ENCODE measurements at regions not wholly inside any gene's neighbourhood (a gene's known extent, or its start where the extent isn't known, plus 50 kb on each side); places are given as distances from the start of the nearest gene placed in this dataset.

GRCh38 chr6:22783931-22784330, 214.6 kb downstream of the HDGFL1 start:
- Histone ChIP-seq H3K27me3 (ENCODE audit: insufficient read depth, low read length, poor library complexity, severe bottlenecking) (no peaks in the 10 kb centered on the region), H3K9me3 (ENCODE audit: insufficient read depth, low read depth, low read length) (peaks cover 3% of the 10 kb centered on the region; the same call in 1 of the 2 replicates), H3K9me2 (replicated peaks; ENCODE audit: low read depth, low read length) (no peaks in the 10 kb centered on the region), H3K9ac (ENCODE audit: low read depth, low read length, poor library complexity, severe bottlenecking) (no peak overlapping the region), H3F3A (ENCODE audit: low read depth) (no peaks in the 10 kb centered on the region), H3K36me3 (ENCODE audit: insufficient read depth, low read length) (no peaks in the 10 kb centered on the region), H3K4me1 (ENCODE audit: insufficient read depth, low read length, poor library complexity, severe bottlenecking) (no peaks in the 10 kb centered on the region), H3K4me3 (ENCODE audit: low read length, poor library complexity, severe bottlenecking) (no peak overlapping the region), H2AFZ (ENCODE audit: low read length) (0 out of 2 replicates have a peak overlapping the region, but pooled peaks have one; percentile 17), H3K4me2 (ENCODE audit: low read depth, low read length, poor library complexity, severe bottlenecking) (no peak overlapping the region), H3K79me2 (ENCODE audit: insufficient read depth, low read length) (no peaks in the 10 kb centered on the region), H4K20me1 (ENCODE audit: insufficient read depth, low read length, poor library complexity, severe bottlenecking) (no peaks in the 10 kb centered on the region)
- TF ChIP-seq EZH2phosphoT487 (IDR thresholded peaks at IDR 0.05; ENCODE audit: borderline replicate concordance) (no peak), CTCF (conservative IDR thresholded peaks at IDR 0.05; ENCODE audit: low read length) (no peak)

GRCh38 chr6:22784601-22785410, 215.4 kb downstream of the HDGFL1 start:
- Histone ChIP-seq H3K4me2 (ENCODE audit: low read depth, low read length, poor library complexity, severe bottlenecking) (no peak overlapping the region), H3F3A (ENCODE audit: low read depth) (no peaks in the 10 kb centered on the region), H2AFZ (ENCODE audit: low read length) (0 out of 2 replicates have a peak overlapping the region, but pooled peaks have one; percentile 17), H3K4me1 (ENCODE audit: insufficient read depth, low read length, poor library complexity, severe bottlenecking) (no peaks in the 10 kb centered on the region), H4K20me1 (ENCODE audit: insufficient read depth, low read length, poor library complexity, severe bottlenecking) (no peaks in the 10 kb centered on the region), H3K36me3 (ENCODE audit: insufficient read depth, low read length) (no peaks in the 10 kb centered on the region), H3K27me3 (ENCODE audit: insufficient read depth, low read length, poor library complexity, severe bottlenecking) (no peaks in the 10 kb centered on the region), H3K9me3 (ENCODE audit: insufficient read depth, low read depth, low read length) (no peaks in the 10 kb centered on the region), H3K4me3 (ENCODE audit: low read length, poor library complexity, severe bottlenecking) (no peak overlapping the region), H3K9me2 (replicated peaks; ENCODE audit: low read depth, low read length) (no peaks in the 10 kb centered on the region), H3K9ac (ENCODE audit: low read depth, low read length, poor library complexity, severe bottlenecking) (no peak overlapping the region), H3K79me2 (ENCODE audit: insufficient read depth, low read length) (no peaks in the 10 kb centered on the region)
- TF ChIP-seq CTCF (conservative IDR thresholded peaks at IDR 0.05; ENCODE audit: low read length), result no peak
- no peak for TF ChIP-seq EZH2phosphoT487 (IDR thresholded peaks at IDR 0.05; ENCODE audit: borderline replicate concordance)

- no peaks in the 10 kb centered on the region for H3K9me2 ChIP-seq (replicated peaks; ENCODE audit: low read depth, low read length)
- no peaks in the 10 kb centered on the region for H3K4me1 ChIP-seq (ENCODE audit: insufficient read depth, low read length, poor library complexity, severe bottlenecking)
- H3K36me3 ChIP-seq (ENCODE audit: insufficient read depth, low read length), result no peaks in the 10 kb centered on the region
- no peaks in the 10 kb centered on the region for H3F3A ChIP-seq (ENCODE audit: low read depth)
- no peaks in the 10 kb centered on the region for H3K9me3 ChIP-seq (ENCODE audit: insufficient read depth, low read depth, low read length)
- no peaks in the 10 kb centered on the region for H3K79me2 ChIP-seq (ENCODE audit: insufficient read depth, low read length)
- H3K27me3 ChIP-seq (ENCODE audit: insufficient read depth, low read length, poor library complexity, severe bottlenecking), result no peaks in the 10 kb centered on the region
- H2AFZ ChIP-seq (ENCODE audit: low read length), result no peak overlapping the region
- no peak for TF ChIP-seq CTCF (conservative IDR thresholded peaks at IDR 0.05; ENCODE audit: low read length)
- TF ChIP-seq EZH2phosphoT487 (IDR thresholded peaks at IDR 0.05; ENCODE audit: borderline replicate concordance), result no peak
- no peak overlapping the region for H3K4me2 ChIP-seq (ENCODE audit: low read depth, low read length, poor library complexity, severe bottlenecking)
- H3K9ac ChIP-seq (ENCODE audit: low read depth, low read length, poor library complexity, severe bottlenecking), result no peak overlapping the region
- no peaks in the 10 kb centered on the region for H4K20me1 ChIP-seq (ENCODE audit: insufficient read depth, low read length, poor library complexity, severe bottlenecking)
- H3K4me3 ChIP-seq (ENCODE audit: low read length, poor library complexity, severe bottlenecking), result no peak overlapping the region
Observed at GRCh38 chr6:22788038-22788437, 218.7 kb downstream of the HDGFL1 start.

All from Loucy (cell line).